PC-3 (cell line): ENCODE measurements at regions not wholly inside any gene's neighbourhood (a gene's known extent, or its start where the extent isn't known, plus 50 kb on each side); places are given as distances from the start of the nearest gene placed in this dataset.
A peak's percentile ranks its signal among the peaks of the same experiment; 100 is the strongest.

ENCODE experiments used
- ATAC-seq: fragments of 200-7000 bp; cut with Tn5 transposase; 2 replicates; pipeline ENCODE4 v1.9.1; 2020; ENCODE audit warnings: mild to moderate bottlenecking, moderate library complexity
- BruUV-seq: library from RNA; stranded (reverse); fragments of 400-500 nt; replicated peaks from 2 replicates; lab custom pipeline; 2021; lab: Mats Ljungman, UMichigan
- CTCF ChIA-PET: fragments of 300-600 bp; sonication (Branson Sonifier 250); formaldehyde crosslinking; loops from one replicate; lab custom pipeline; 2022; ENCODE audit warnings: antibody characterized with exemption; lab: Charles Lee
- POLR2A ChIA-PET: fragments of 300-600 bp; sonication (Branson Sonifier 250); formaldehyde crosslinking; loops from one replicate; lab custom pipeline; 2022; ENCODE audit warnings: antibody characterized with exemption; ENCODE audit not compliant: unreplicated experiment; lab: Charles Lee
- DNase-seq: peaks from one replicate; pipeline ENCODE4 v3.0.0-alpha.2; 2015
- H2AFZ ChIP-seq: fragments of 300-600 bp; sonication (generic); 2 replicates; pipeline ENCODE4 v1.6.0; 2016; ENCODE audit warnings: antibody characterized with exemption, low read length
- H3F3A ChIP-seq: fragments of 300-600 bp; sonication (generic); one replicate; pipeline ENCODE4 v1.6.0; 2017; ENCODE audit warnings: antibody characterized with exemption, low read length, control low read depth, mild to moderate bottlenecking; ENCODE audit not compliant: unreplicated experiment
- H3K27ac ChIP-seq: fragments of 300-600 bp; sonication (generic); 2 replicates; pipeline ENCODE4 v1.5.1; 2016; ENCODE audit warnings: mild to moderate bottlenecking, low read length
- H3K27me3 ChIP-seq: fragments of 300-600 bp; sonication (generic); 2 replicates; pipeline ENCODE4 v1.6.1; 2016; ENCODE audit warnings: low read length, mixed read lengths
- H3K36me3 ChIP-seq: fragments of 300-600 bp; sonication (generic); 2 replicates; pipeline ENCODE4 v1.6.1; 2016; ENCODE audit warnings: low read depth, mixed run types, low read length, mixed read lengths
- H3K4me1 ChIP-seq: fragments of 300-600 bp; sonication (generic); 2 replicates; pipeline ENCODE4 v1.5.1; 2016; ENCODE audit warnings: low read length; ENCODE audit not compliant: insufficient read depth
- H3K4me2 ChIP-seq: fragments of 300-600 bp; sonication (generic); 2 replicates; pipeline ENCODE4 v1.6.0; 2016; ENCODE audit warnings: low read length
- H3K4me3 ChIP-seq: fragments of 300-600 bp; sonication (generic); 2 replicates; pipeline ENCODE4 v1.5.1; 2016; ENCODE audit warnings: mild to moderate bottlenecking, low read length, mixed read lengths
- H3K79me2 ChIP-seq: fragments of 300-600 bp; sonication (generic); 2 replicates; pipeline ENCODE4 v1.6.1; 2017; ENCODE audit warnings: low read length, mixed read lengths
- H3K9ac ChIP-seq: fragments of 300-600 bp; sonication (generic); 2 replicates; pipeline ENCODE4 v1.6.0; 2016; ENCODE audit warnings: mild to moderate bottlenecking, low read length
- H3K9me2 ChIP-seq: fragments of 300-600 bp; sonication (generic); replicated peaks from 2 replicates; pipeline ENCODE4 v1.6.1; 2016; ENCODE audit warnings: mixed run types, low read length, mixed read lengths
- H3K9me3 ChIP-seq: fragments of 300-600 bp; sonication (generic); 2 replicates; pipeline ENCODE4 v1.6.1; 2016; ENCODE audit warnings: low read length, mixed read lengths
- H4K20me1 ChIP-seq: fragments of 300-600 bp; sonication (generic); 2 replicates; pipeline ENCODE4 v1.6.1; 2016; ENCODE audit warnings: low read length, mixed read lengths
- EZH2 ChIP-seq: fragments of 300-600 bp; sonication (generic); IDR thresholded peaks from one replicate; pipeline ENCODE4 v1.6.1; 2017; ENCODE audit warnings: antibody characterized with exemption, mild to moderate bottlenecking, low read length; ENCODE audit not compliant: unreplicated experiment
- EZH2phosphoT487 ChIP-seq: fragments of 300-600 bp; sonication (generic); IDR thresholded peaks from 2 replicates; pipeline ENCODE4 v1.6.1; 2018; ENCODE audit warnings: mild to moderate bottlenecking, antibody characterized with exemption, low read length, borderline replicate concordance
- intact Hi-C: fragments of 100-400 bp; cut with micrococcal nuclease; formaldehyde crosslinking; loops from 2 replicates; pipeline ENCODE4 v1.9.0; 2023
- TF ChIP-seq, protein P1 (sequence below): fragments of 300-600 bp; sonication (generic); conservative IDR thresholded peaks from 2 replicates; pipeline ENCODE4 v1.5.1; 2017; ENCODE audit warnings: antibody characterized with exemption, low read depth, mild to moderate bottlenecking, low read length

DNA sequence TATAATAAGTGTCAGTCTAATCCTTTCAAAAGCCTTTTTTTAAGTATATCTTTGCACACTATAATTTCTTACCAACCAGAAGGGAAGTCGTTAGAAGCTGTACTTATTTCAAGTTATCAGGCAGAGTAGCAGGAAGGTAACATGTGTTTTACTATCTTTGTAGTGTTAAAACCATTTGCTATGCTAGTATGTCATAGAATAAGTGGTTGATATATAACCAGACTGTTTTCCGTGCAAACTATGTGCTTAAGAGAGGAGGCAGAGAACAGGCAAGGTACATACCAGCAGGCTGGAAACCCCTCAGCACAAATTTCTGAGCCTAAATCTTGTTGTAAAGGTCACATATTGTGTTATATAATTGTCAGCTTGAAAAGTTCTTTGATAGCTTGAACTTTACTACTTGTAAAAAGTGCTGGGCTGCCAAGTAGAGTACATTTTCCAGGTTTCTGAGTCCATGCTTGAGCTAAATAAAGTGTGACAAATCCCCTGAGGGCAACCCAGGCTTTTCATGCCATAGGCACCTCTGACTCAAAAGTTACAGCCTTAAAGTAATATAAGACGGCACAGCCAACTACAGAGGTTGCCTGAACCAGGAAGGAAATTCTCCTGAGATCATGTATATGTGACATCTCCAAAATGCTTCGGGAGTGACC lies 1297.4 kb downstream of the PCDH9 start:
- no peaks in the 10 kb centered on the region for H3F3A ChIP-seq
- no peak overlapping the region for H3K27ac ChIP-seq
- CTCF ChIA-PET: interaction anchor here (0.6 kb wide), 1 partner anchor 1252 kb away, joined by 3 read pairs; no protein-coding TSS in a partner anchor
- H4K20me1 ChIP-seq: no peaks in the 10 kb centered on the region
- no peaks in the 10 kb centered on the region for H3K9me2 ChIP-seq
- BruUV-seq: no TSS peak
- H3K4me1 ChIP-seq: peaks cover 9% of the 10 kb centered on the region
- H3K9me3 ChIP-seq: no peaks in the 10 kb centered on the region
- no peak overlapping the region for H3K4me2 ChIP-seq
- intact Hi-C loops: no loop called here
- no peaks in the 10 kb centered on the region for H3K36me3 ChIP-seq
- no peaks in the 10 kb centered on the region for H3K79me2 ChIP-seq
- no peak overlapping the region for H3K4me3 ChIP-seq
- ATAC-seq (peak; percentile 58; the same call in 1 of the 2 replicates), DNase-seq (peak; percentile 72)
- no peak overlapping the region for H2AFZ ChIP-seq
- POLR2A ChIA-PET: no interaction called here
- no peak overlapping the region for H3K9ac ChIP-seq
- no peak for TF ChIP-seq EZH2
- TF ChIP-seq, protein P1, sequence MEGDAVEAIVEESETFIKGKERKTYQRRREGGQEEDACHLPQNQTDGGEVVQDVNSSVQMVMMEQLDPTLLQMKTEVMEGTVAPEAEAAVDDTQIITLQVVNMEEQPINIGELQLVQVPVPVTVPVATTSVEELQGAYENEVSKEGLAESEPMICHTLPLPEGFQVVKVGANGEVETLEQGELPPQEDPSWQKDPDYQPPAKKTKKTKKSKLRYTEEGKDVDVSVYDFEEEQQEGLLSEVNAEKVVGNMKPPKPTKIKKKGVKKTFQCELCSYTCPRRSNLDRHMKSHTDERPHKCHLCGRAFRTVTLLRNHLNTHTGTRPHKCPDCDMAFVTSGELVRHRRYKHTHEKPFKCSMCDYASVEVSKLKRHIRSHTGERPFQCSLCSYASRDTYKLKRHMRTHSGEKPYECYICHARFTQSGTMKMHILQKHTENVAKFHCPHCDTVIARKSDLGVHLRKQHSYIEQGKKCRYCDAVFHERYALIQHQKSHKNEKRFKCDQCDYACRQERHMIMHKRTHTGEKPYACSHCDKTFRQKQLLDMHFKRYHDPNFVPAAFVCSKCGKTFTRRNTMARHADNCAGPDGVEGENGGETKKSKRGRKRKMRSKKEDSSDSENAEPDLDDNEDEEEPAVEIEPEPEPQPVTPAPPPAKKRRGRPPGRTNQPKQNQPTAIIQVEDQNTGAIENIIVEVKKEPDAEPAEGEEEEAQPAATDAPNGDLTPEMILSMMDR: no peak
- no peak for TF ChIP-seq EZH2phosphoT487
- H3K27me3 ChIP-seq: no peaks in the 10 kb centered on the region

DNA sequence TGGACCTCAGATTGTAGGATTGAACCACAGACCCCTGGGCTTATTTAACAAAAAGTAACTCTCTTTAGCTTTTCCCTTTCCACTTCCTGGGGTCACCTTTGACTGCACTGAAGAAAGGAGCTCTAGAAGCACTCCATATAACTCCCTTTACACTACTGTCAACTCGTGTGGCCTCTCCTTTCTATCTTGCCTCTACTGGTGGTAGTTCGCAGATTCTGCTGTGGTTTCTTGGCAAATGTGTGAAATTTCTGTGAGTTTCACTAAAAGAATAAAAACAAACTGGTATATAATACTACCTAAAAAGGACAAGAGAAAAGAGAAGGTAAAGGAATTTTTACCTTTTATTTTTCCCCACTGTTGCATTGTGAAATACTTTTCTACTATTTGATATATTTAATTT lies 1298.1 kb downstream of the PCDH9 start:
- Histone ChIP-seq H3K4me3 (no peak overlapping the region), H3K4me1 (peaks cover 16% of the 10 kb centered on the region), H3K36me3 (no peaks in the 10 kb centered on the region), H3K79me2 (no peaks in the 10 kb centered on the region), H3K4me2 (no peak overlapping the region), H3K9ac (no peak overlapping the region), H3K9me2 (no peaks in the 10 kb centered on the region), H4K20me1 (no peaks in the 10 kb centered on the region), H2AFZ (no peak overlapping the region), H3K27me3 (no peaks in the 10 kb centered on the region), H3K9me3 (no peaks in the 10 kb centered on the region), H3K27ac (no peak overlapping the region), H3F3A (no peaks in the 10 kb centered on the region)
- BruUV-seq: no TSS peak
- intact Hi-C loops: no loop called here
- DNase-seq (no peak), ATAC-seq (no peak)
- TF ChIP-seq, protein P1: no peak
- TF ChIP-seq EZH2phosphoT487 (no peak), EZH2 (no peak)
- ChIA-PET POLR2A (no interaction called here), CTCF (no interaction called here)

DNA sequence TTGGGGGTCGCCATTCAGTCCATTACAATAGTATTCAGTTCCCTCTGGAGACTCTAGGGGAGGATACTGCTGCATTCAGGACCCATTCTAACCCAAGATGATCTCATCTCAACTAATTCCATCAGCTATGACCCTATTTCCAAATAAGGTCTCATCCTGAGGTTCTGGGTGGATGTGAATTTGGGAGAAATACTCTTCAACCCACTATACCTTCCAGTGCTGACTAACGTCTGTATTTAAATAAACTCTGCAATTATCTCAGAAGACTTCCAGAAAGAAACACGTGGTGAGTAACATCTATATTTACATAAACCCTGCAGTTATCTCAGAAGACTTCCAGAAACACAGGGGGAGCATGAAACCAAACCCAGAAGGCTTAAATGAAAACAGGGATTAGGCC lies 1300.7 kb downstream of the PCDH9 start:
- no peak for DNase-seq
- H4K20me1 ChIP-seq: no peaks in the 10 kb centered on the region
- no peaks in the 10 kb centered on the region for H3K9me3 ChIP-seq
- H3K9me2 ChIP-seq: no peaks in the 10 kb centered on the region
- H3K27me3 ChIP-seq: no peaks in the 10 kb centered on the region
- peaks cover 37% of the 10 kb centered on the region for H3K4me1 ChIP-seq
- H3K36me3 ChIP-seq: no peaks in the 10 kb centered on the region
- TF ChIP-seq, protein P1: no peak
- TF ChIP-seq EZH2 (no peak), EZH2phosphoT487 (no peak)
- CTCF ChIA-PET: no interaction called here
- peaks cover 5% of the 10 kb centered on the region for H3F3A ChIP-seq
- no peak overlapping the region for H3K4me2 ChIP-seq
- no peak overlapping the region for H2AFZ ChIP-seq
- POLR2A ChIA-PET: no interaction called here
- intact Hi-C loops: loop anchor here (5.0 kb wide), 4 partner anchors 272 to 1303 kb away; partner anchors contain the start of gene PCDH9
- no peak for ATAC-seq
- H3K27ac ChIP-seq: no peak overlapping the region
- no peak overlapping the region for H3K9ac ChIP-seq
- H3K4me3 ChIP-seq: no peak overlapping the region
- no TSS peak for BruUV-seq
- no peaks in the 10 kb centered on the region for H3K79me2 ChIP-seq
